HL-60 (cell line): ENCODE measurements at regions not wholly inside any gene's neighbourhood (a gene's known extent, or its start where the extent isn't known, plus 50 kb on each side); places are given as distances from the start of the nearest gene placed in this dataset.

Experiments
- DNase-seq, 2 experiments: peaks; one replicate each; pipeline ENCODE4 v3.0.0-alpha.2; 2010 to 2020; ENCODE audit warnings: low read depth in 1 of 2, low spot score in 1 of 2
- H3K27ac ChIP-seq: fragments of 250-450 bp; sonication (Bioruptor Pico); replicated peaks from 2 replicates; pipeline ENCODE4 v1.5.1; 2020; ENCODE audit warnings: mild to moderate bottlenecking, moderate library complexity
- H3K27me3 ChIP-seq: fragments of 250-450 bp; sonication (Bioruptor Pico); 2 replicates; pipeline ENCODE4 v1.5.1; 2021; ENCODE audit warnings: mild to moderate bottlenecking, moderate library complexity; ENCODE audit not compliant: insufficient read depth, poor library complexity, severe bottlenecking
- H3K4me3 ChIP-seq: replicated peaks from 2 replicates; pipeline ENCODE4 v1.5.1; 2011; ENCODE audit warnings: mild to moderate bottlenecking, control low read depth, low read length; ENCODE audit not compliant: insufficient read depth
- CTCF ChIP-seq: IDR thresholded peaks from one replicate; pipeline ENCODE4 v1.5.1; 2011; ENCODE audit warnings: low read length, control low read depth, inconsistent platforms; ENCODE audit not compliant: insufficient read depth
- GABPA ChIP-seq: IDR thresholded peaks from 2 replicates; pipeline ENCODE4 v1.6.1; 2012; ENCODE audit warnings: low read depth
- POLR2AphosphoS5 ChIP-seq: IDR thresholded peaks from 2 replicates; pipeline ENCODE4 v1.6.1; 2012; ENCODE audit warnings: low read depth
- REST ChIP-seq: IDR thresholded peaks from 2 replicates; pipeline ENCODE4 v1.6.1; 2012; ENCODE audit warnings: low read depth; ENCODE audit not compliant: insufficient replicate concordance
- SPI1 ChIP-seq: IDR thresholded peaks from 2 replicates; pipeline ENCODE4 v1.6.1; 2012; ENCODE audit warnings: low read depth, mild to moderate bottlenecking, borderline replicate concordance

GRCh38 chr10:52442576-52442975 lies 128.5 kb downstream of the DKK1 start:
- Histone ChIP-seq H3K27ac (no peak overlapping the region), H3K27me3 (no peaks in the 10 kb centered on the region), H3K4me3 (no peak overlapping the region)
- no peak for DNase-seq
- no peak for TF ChIP-seq REST
- TF ChIP-seq SPI1, result no peak
- TF ChIP-seq GABPA, result no peak
- no peak for TF ChIP-seq POLR2AphosphoS5
- TF ChIP-seq CTCF, result no peak

- Histone ChIP-seq H3K27ac (no peak overlapping the region), H3K4me3 (no peak overlapping the region), H3K27me3 (no peaks in the 10 kb centered on the region)
- no peak for DNase-seq
- no peak for TF ChIP-seq POLR2AphosphoS5
- TF ChIP-seq SPI1, result no peak
- TF ChIP-seq REST, result no peak
These were observed 129.6 kb downstream of the DKK1 start for GRCh38 chr10:52443419-52444388.

GRCh38 chr10:52446391-52446790 lies 132.3 kb downstream of the DKK1 start:
- no peak for TF ChIP-seq REST
- Histone ChIP-seq H3K27me3 (no peaks in the 10 kb centered on the region), H3K27ac (no peak overlapping the region), H3K4me3 (no peak overlapping the region)
- no peak for DNase-seq

GRCh38 chr10:52447931-52448353 lies 133.9 kb downstream of the DKK1 start:
- DNase-seq, result no peak
- Histone ChIP-seq H3K4me3 (no peak overlapping the region), H3K27me3 (no peaks in the 10 kb centered on the region), H3K27ac (no peak overlapping the region)
- TF ChIP-seq CTCF (no peak), POLR2AphosphoS5 (no peak), REST (no peak), GABPA (no peak), SPI1 (no peak)
